Osteoblast (primary cell): ENCODE measurements at regions not wholly inside any gene's neighbourhood (a gene's known extent, or its start where the extent isn't known, plus 50 kb on each side); places are given as distances from the start of the nearest gene placed in this dataset.

Experiments
- DNase-seq: peaks from one replicate; pipeline ENCODE4 v3.0.0; 2011; ENCODE audit warnings: low spot score, mixed read lengths; ENCODE audit not compliant: insufficient read length; ENCODE audit errors: missing footprints
- H2AFZ ChIP-seq: 2 replicates; pipeline ENCODE4 v1.6.0; 2011; ENCODE audit warnings: mild to moderate bottlenecking, low read length
- H3K27ac ChIP-seq: 2 replicates; pipeline ENCODE4 v1.5.1; 2011; ENCODE audit warnings: mild to moderate bottlenecking, low read depth, low read length, moderate library complexity
- H3K27me3 ChIP-seq: 2 replicates; pipeline ENCODE4 v1.6.0; 2012; ENCODE audit warnings: mild to moderate bottlenecking, control low read depth, inconsistent platforms, low read length, moderate library complexity; ENCODE audit not compliant: insufficient read depth
- H3K36me3 ChIP-seq: 2 replicates; pipeline ENCODE4 v1.5.1; 2011; ENCODE audit warnings: mild to moderate bottlenecking, low read length, control low read depth, moderate library complexity; ENCODE audit not compliant: insufficient read depth
- H3K4me1 ChIP-seq: 2 replicates; pipeline ENCODE4 v1.5.1; 2011; ENCODE audit warnings: mild to moderate bottlenecking, low read length, control low read depth, moderate library complexity; ENCODE audit not compliant: insufficient read depth
- H3K4me2 ChIP-seq: 2 replicates; pipeline ENCODE4 v1.6.0; 2011; ENCODE audit warnings: mild to moderate bottlenecking, low read length; ENCODE audit not compliant: insufficient read depth
- H3K4me3 ChIP-seq: fragments of 200-600 bp; sonication (generic); 3 replicates; pipeline ENCODE4 v1.5.1; 2012; ENCODE audit warnings: mild to moderate bottlenecking, low read length, inconsistent platforms; ENCODE audit not compliant: insufficient read depth
- H3K79me2 ChIP-seq: 2 replicates; pipeline ENCODE4 v1.6.0; 2012; ENCODE audit warnings: mild to moderate bottlenecking, low read length, control low read depth, inconsistent platforms; ENCODE audit not compliant: insufficient read depth
- H3K9me3 ChIP-seq: 2 replicates; pipeline ENCODE4 v1.5.1; 2011; ENCODE audit warnings: low read depth, low read length, control low read depth
- H4K20me1 ChIP-seq: 2 replicates; pipeline ENCODE4 v1.6.0; 2012; ENCODE audit warnings: mild to moderate bottlenecking, low read length, control low read depth; ENCODE audit not compliant: insufficient read depth
- TF ChIP-seq, protein P1 (sequence below): IDR thresholded peaks from 2 replicates; pipeline ENCODE4 v1.5.1; 2011; ENCODE audit warnings: mild to moderate bottlenecking, low read depth, low read length, moderate library complexity; ENCODE audit errors: extremely low read depth

DNA sequence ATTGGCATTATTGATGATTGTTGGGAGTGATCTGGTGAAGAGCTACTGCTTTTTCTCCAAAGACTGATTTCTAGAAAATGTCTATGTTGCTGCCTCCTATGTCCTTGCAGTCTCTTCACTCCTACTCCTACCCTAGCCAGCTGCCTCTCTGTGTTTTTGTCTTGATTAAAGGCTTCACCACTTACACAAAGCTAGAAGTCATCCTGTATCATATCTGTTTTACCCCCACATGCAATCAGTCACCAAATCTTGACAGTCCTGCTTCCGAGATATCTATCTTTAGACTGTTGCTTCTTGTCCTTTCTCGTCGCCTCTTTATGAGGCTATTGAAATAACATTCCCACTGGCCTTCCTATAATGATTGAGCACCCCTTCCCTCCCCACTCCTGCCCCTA, 84.5 kb upstream of the ITGA4 start:
- no peak overlapping the region for H3K27ac ChIP-seq
- no peak overlapping the region for H3K4me3 ChIP-seq
- H3K79me2 ChIP-seq = no peaks in the 10 kb centered on the region
- no peak for DNase-seq
- H2AFZ ChIP-seq = no peak overlapping the region
- H3K4me2 ChIP-seq = no peak overlapping the region
- no peaks in the 10 kb centered on the region for H3K36me3 ChIP-seq
- no peaks in the 10 kb centered on the region for H3K9me3 ChIP-seq
- TF ChIP-seq, protein P1, sequence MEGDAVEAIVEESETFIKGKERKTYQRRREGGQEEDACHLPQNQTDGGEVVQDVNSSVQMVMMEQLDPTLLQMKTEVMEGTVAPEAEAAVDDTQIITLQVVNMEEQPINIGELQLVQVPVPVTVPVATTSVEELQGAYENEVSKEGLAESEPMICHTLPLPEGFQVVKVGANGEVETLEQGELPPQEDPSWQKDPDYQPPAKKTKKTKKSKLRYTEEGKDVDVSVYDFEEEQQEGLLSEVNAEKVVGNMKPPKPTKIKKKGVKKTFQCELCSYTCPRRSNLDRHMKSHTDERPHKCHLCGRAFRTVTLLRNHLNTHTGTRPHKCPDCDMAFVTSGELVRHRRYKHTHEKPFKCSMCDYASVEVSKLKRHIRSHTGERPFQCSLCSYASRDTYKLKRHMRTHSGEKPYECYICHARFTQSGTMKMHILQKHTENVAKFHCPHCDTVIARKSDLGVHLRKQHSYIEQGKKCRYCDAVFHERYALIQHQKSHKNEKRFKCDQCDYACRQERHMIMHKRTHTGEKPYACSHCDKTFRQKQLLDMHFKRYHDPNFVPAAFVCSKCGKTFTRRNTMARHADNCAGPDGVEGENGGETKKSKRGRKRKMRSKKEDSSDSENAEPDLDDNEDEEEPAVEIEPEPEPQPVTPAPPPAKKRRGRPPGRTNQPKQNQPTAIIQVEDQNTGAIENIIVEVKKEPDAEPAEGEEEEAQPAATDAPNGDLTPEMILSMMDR = no peak
- H3K27me3 ChIP-seq = no peaks in the 10 kb centered on the region
- H4K20me1 ChIP-seq = no peaks in the 10 kb centered on the region
- peaks cover 12% of the 10 kb centered on the region for H3K4me1 ChIP-seq

DNA sequence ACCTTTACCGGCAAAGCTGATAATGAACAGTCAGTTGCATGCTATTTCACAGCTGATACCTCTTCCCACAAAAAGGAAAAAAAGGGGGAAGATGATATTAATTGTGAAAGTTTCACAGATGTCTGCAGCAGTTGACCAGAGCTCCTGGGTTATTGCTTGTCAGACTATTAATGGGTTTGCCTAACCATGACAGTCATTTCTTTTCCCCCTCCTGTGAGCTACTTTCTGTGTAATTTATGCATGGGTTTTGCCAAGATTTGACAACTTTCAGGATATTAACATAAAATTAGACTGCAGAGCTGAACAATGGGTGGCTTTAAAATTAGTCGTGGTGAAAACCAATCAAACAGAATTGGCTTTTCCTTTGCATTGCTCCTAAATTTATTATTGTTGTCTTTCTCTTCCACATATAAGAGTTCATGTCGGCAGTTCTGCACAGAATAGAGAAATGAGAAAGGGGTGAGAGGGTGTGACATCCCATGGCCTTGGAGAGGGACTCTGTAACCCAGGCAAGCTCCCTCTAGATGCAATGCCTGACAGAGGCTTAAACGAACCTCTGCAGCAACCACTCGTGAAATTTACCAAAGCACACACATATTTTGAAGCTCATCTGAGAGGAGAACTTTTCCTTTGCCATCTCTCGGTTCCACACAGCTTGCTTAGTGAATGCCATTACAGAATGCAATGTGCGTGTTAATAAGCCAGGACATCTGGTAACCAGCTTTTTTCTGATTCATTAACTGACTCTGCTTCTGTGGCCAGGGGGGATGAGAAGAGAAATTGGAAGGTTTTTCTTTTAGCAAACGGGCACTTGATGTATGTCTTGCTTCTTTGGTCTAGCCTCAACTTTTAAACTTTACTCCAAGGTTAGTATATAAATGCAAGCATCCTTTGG, 82.2 kb upstream of the ITGA4 start:
- TF ChIP-seq, protein P1 = no peak
- no peak overlapping the region for H3K4me2 ChIP-seq
- DNase-seq = no peak
- H3K79me2 ChIP-seq = no peaks in the 10 kb centered on the region
- no peaks in the 10 kb centered on the region for H3K9me3 ChIP-seq
- H3K27ac ChIP-seq = no peak overlapping the region
- no peaks in the 10 kb centered on the region for H3K27me3 ChIP-seq
- H2AFZ ChIP-seq = peak overlapping the region; percentile 29
- no peaks in the 10 kb centered on the region for H3K36me3 ChIP-seq
- H3K4me3 ChIP-seq = no peak overlapping the region
- no peaks in the 10 kb centered on the region for H4K20me1 ChIP-seq
- H3K4me1 ChIP-seq = peaks cover 12% of the 10 kb centered on the region

DNA sequence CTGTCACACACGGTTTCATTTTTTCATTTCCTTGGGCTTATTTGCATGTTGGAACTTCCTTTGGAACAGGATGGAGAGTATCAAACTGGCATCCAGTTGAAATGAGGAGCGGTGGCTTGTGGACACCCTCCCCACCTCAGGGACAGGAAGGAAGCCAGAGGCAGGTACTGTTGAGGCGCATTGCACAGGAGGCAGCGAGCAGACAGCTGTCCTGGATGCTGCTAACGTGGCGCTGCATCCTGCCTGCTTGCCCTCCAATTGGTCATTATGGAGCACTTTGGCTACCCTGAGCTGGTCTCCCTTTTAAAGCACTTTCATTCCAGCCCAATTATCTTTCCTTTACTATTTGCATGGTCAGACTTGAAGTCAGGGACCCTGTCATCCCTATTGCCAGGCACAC, 80.7 kb upstream of the ITGA4 start:
- Histone ChIP-seq H3K36me3 (no peaks in the 10 kb centered on the region), H2AFZ (no peak overlapping the region), H3K27ac (no peak overlapping the region), H3K27me3 (no peaks in the 10 kb centered on the region), H3K9me3 (no peaks in the 10 kb centered on the region), H3K79me2 (no peaks in the 10 kb centered on the region), H4K20me1 (no peaks in the 10 kb centered on the region), H3K4me1 (peaks cover 12% of the 10 kb centered on the region), H3K4me3 (no peak overlapping the region), H3K4me2 (no peak overlapping the region)
- TF ChIP-seq, protein P1 = no peak
- DNase-seq = no peak

DNA sequence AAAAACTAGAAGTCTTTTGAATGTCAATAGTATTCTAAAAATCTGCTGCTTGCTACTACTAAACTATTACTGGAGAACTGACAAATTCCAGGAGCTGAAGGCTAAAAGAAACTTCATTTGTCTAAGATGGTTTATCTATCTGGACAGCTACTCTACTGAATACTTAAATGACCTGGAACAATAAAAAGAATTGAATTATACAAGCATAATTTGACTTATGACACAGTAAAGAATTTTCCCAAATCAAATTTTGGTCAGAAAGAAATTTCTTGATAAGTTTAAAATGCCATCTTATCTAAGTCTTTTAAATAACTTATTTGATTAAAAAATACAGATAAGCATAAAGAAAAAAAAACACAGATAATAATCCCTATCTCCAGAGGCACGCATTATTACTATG, 80.2 kb upstream of the ITGA4 start:
- Histone ChIP-seq H3K27ac (no peak overlapping the region), H3K4me3 (no peak overlapping the region), H3K4me1 (peaks cover 8% of the 10 kb centered on the region), H3K4me2 (no peak overlapping the region), H3K9me3 (no peaks in the 10 kb centered on the region), H2AFZ (no peak overlapping the region), H4K20me1 (no peaks in the 10 kb centered on the region), H3K36me3 (no peaks in the 10 kb centered on the region), H3K27me3 (no peaks in the 10 kb centered on the region), H3K79me2 (no peaks in the 10 kb centered on the region)
- TF ChIP-seq, protein P1 = no peak
- no peak for DNase-seq
